NCI-H446 (cell line): ENCODE measurements at regions not wholly inside any gene's neighbourhood (a gene's known extent, or its start where the extent isn't known, plus 50 kb on each side); places are given as distances from the start of the nearest gene placed in this dataset.

Experiments
- DNase-seq, 2 experiments: peaks; one replicate each; lab custom pipeline; 2025; lab: John Stamatoyannopoulos, UW

GRCh38 chr20:58111310-58112016 lies 117.0 kb downstream of the ANKRD60 start:
- DNase-seq: no peak

GRCh38 chr20:58109918-58110635 lies 118.4 kb downstream of the ANKRD60 start:
- no peak for DNase-seq

GRCh38 chr20:58109126-58109880 lies 119.2 kb downstream of the ANKRD60 start:
- no peak for DNase-seq

GRCh38 chr20:58107533-58107932 lies 120.9 kb downstream of the ANKRD60 start:
- no peak for DNase-seq

- no peak for DNase-seq
Measured at GRCh38 chr20:58106143-58106750, 122.2 kb downstream of the ANKRD60 start.

GRCh38 chr20:58103961-58104360 lies 124.5 kb downstream of the ANKRD60 start:
- no peak for DNase-seq

GRCh38 chr20:58103517-58103904 lies 124.9 kb downstream of the ANKRD60 start:
- no peak for DNase-seq

GRCh38 chr20:58102744-58103516 lies 125.5 kb downstream of the ANKRD60 start:
- no peak for DNase-seq

GRCh38 chr20:58102261-58102660 lies 126.2 kb downstream of the ANKRD60 start:
- no peak for DNase-seq

GRCh38 chr20:58100731-58101356 lies 127.6 kb downstream of the ANKRD60 start:
- DNase-seq: no peak

GRCh38 chr20:58099956-58100730 lies 128.3 kb downstream of the ANKRD60 start:
- DNase-seq: no peak

- no peak for DNase-seq
Measured at GRCh38 chr20:58099291-58099935, 129.0 kb downstream of the ANKRD60 start.

- no peak for DNase-seq
Measured at GRCh38 chr20:58098571-58098970, 129.9 kb downstream of the ANKRD60 start.

GRCh38 chr20:58097943-58098342 lies 130.5 kb downstream of the ANKRD60 start:
- DNase-seq: no peak

- DNase-seq: no peak
Measured at GRCh38 chr20:58097429-58097828, 131.0 kb downstream of the ANKRD60 start.

- DNase-seq: no peak
Measured at GRCh38 chr20:58096880-58097423, 131.5 kb downstream of the ANKRD60 start.

GRCh38 chr20:58094698-58095097 lies 133.8 kb downstream of the ANKRD60 start:
- no peak for DNase-seq

- no peak for DNase-seq
Measured at GRCh38 chr20:58094160-58094559, 134.3 kb downstream of the ANKRD60 start.

GRCh38 chr20:58092871-58093270 lies 135.6 kb downstream of the ANKRD60 start:
- no peak for DNase-seq

GRCh38 chr20:58092353-58092752 lies 136.1 kb downstream of the ANKRD60 start:
- DNase-seq: no peak
